NB4 (cell line): ENCODE measurements at regions not wholly inside any gene's neighbourhood (a gene's known extent, or its start where the extent isn't known, plus 50 kb on each side); places are given as distances from the start of the nearest gene placed in this dataset.

ENCODE experiments used
- CTCF ChIP-seq: IDR thresholded peaks from one replicate; pipeline ENCODE4 v1.5.1; 2012; ENCODE audit warnings: low read depth, low read length
- POLR2A ChIP-seq: IDR thresholded peaks from 2 replicates; pipeline ENCODE4 v1.6.1; 2011; ENCODE audit warnings: mild to moderate bottlenecking; ENCODE audit not compliant: insufficient read length; ENCODE audit errors: extremely low read depth

GRCh38 chr2:215667585-215668377 lies 231.9 kb upstream of the FN1 start:
- TF ChIP-seq CTCF (no peak), POLR2A (no peak)
